Right forelimb (tissue), 1 donor: ENCODE measurements at regions not wholly inside any gene's neighbourhood (a gene's known extent, or its start where the extent isn't known, plus 50 kb on each side); places are given as distances from the start of the nearest gene placed in this dataset.

ENCODE experiments used
- DNase-seq: peaks from one replicate; pipeline ENCODE4 v3.0.0-alpha.2; 2018

- DNase-seq: peak; percentile 58
Observed at GRCh38 chr2:118310681-118311429, 222.6 kb downstream of the INSIG2 start.

DNA sequence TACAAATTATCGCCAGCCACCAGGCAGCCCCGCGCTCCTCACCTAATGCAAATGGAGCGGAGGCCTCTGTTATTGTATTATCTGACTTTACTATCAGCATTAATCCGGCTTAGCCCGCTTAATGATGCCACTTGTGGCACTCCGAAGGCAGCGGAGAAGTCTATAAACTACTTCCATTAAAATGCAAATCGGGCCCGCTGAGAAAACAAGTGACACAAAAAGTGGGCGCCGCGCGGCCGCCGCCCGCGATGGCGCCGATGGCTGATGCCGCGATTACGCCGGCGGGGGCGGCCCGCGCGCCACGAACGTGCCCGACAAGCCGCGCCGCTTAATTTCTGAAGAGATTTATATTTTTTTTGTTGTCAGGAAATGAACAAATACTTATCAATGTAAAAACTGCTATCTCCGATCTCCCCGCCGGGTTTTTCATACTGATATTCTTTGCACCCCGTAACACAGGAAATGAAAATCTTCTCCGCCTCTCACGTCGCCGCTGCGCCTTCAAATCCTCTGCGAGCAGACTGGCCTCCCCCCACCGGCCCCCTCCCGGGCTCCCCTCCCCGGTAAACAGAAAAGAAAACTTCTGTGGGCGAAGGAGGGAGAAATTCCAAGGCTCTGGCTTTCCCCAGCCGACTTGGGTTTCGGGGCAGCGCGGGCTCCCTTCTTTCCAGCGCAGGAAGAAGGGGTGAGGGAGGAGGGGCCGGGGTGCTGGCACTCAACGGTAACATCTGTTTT is 221.8 kb downstream of the INSIG2 start:
- DNase-seq: peak; percentile 87

- DNase-seq: no peak
Observed at GRCh38 chr2:118309257-118309945, 221.1 kb downstream of the INSIG2 start.

GRCh38 chr2:118307864-118308263 is 219.6 kb downstream of the INSIG2 start:
- DNase-seq: no peak

DNA sequence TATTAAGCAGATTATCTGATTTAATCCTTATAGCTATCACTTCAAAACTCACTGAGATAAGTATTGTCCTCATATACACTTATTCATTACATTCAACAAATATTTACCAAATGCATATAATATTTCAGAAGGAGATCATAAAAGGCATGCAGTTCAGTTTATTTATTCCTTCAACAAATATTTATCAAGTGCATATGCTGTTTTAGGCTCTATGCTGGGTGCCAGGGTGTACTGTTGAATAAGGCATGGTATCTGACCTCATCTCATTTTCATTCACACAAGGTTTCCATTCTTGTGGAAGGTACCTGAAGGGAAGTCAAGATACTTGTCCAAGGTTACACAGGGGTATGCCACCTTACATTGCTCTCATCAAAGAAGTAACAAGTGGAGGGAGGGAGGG is 213.0 kb downstream of the INSIG2 start:
- DNase-seq: no peak

DNA sequence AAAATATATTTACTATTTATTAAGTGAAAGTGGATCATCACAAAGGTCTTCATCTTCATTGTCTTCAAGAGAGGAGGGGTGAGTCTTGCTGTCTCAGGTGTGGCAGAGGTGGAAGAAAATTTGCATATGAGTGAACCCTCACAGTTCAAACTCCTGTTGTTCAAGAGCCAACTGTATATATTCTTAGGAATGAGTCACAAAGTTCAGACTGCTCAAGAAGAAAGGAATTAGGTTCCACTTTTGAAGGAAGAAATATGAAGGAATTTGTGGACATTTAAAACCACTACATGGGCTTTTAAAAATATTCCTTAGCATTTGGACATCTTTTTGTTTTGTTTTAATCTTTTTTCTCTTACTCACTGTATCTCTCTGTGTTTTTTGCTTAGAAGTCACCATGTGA is 212.6 kb downstream of the INSIG2 start:
- no peak for DNase-seq

DNA sequence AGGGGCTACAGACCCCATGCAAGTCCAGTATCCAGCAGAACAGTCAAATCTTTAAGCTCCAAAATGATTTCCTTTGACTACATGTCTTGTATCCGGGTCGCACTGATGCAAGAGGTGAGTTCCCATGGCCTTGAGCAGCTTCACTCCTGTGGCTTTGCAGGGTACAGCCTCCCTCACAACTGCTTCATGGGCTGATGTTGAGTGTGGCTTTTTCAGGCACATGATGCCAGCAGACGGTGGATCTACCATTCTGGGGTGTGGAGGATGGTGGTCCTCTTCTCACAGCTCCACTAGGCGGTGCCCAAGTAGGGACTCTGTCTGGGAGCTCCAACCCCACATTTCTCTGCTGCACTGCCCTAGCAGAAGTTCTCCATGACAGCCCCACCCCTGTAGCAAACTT is 208.4 kb downstream of the INSIG2 start:
- no peak for DNase-seq

GRCh38 chr2:118295592-118296390 is 207.5 kb downstream of the INSIG2 start:
- no peak for DNase-seq

GRCh38 chr2:118294063-118294462 is 205.8 kb downstream of the INSIG2 start:
- no peak for DNase-seq

- no peak for DNase-seq
Observed at GRCh38 chr2:118292991-118293390, 204.7 kb downstream of the INSIG2 start.

- DNase-seq: no peak
Observed at GRCh38 chr2:118291251-118291880, 203.1 kb downstream of the INSIG2 start.

DNA sequence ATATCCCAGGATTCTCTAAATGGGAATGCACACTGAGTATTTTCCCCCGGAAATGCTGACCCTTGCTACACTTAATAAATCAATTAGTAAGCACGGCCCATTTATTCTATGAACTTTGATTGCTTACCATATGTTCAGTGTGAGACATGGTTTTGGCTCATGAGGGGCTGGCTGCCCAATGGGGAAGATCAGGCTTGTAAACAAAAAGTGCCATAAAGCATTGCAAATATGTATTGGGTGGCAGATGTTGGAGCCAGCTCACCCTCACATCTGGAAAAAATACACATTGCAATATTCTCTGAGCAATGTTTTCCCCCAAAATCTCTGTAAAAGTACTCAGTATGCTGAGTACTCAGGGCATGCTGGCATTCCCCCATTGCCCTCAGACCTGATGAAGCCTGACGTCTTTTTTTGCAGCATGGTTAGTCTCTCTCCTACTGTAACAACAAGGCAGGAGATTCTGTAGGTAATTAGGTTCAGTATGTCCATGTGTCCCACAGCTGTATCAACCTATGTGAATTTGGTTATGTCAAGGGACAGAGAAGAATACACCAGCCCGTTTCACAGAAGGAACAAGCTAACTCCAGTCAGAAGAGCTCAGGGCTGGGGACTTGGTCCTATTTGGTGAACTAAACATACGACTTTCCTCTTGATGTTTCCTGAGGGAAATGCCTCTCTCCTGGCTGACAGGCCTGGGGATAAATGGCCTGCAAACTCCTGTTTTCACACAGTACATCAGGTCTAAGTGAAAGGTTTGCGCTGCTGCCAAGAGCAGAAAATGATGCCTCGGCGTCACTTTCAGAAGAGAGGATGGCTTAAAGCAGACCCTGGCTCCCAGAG is 202.4 kb downstream of the INSIG2 start:
- no peak for DNase-seq

DNA sequence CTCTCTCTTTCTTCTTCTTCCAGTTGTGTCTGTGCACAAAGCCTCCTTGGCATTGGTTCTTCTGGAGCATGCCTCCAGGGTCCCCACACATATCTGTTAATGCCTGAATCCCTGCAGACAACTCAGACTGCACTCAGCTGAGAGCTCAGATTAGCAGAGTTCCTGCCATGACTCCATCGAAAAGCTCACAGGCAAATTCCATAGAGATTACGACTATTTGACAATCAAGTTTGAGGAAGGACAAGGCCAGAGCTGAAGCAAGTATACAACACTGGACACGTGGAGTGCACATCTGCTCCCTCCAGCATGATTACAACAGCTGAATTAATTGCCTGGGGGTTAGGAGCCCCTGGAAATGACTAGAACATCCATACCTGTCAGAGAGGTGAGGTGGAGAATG is 190.7 kb downstream of the INSIG2 start:
- no peak for DNase-seq

DNA sequence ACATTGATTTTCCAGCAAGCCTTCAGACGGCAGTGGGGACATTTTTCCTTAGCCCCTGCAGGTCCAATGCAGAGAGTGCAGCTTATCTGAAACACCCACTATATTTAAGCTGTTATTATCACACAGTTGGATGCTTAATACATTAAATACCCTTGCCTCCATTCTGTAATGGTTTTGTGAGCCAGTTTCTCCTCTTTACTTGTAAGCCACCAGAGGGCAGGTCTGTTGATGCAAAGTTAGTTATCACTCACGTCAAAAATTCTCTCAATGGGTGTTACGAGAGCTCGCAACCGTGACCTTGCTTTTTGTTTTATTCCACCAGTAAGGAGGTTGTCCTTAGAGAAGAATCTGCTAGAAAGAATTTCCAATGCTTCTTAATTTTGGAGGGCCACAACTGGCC is 189.8 kb downstream of the INSIG2 start:
- no peak for DNase-seq

DNA sequence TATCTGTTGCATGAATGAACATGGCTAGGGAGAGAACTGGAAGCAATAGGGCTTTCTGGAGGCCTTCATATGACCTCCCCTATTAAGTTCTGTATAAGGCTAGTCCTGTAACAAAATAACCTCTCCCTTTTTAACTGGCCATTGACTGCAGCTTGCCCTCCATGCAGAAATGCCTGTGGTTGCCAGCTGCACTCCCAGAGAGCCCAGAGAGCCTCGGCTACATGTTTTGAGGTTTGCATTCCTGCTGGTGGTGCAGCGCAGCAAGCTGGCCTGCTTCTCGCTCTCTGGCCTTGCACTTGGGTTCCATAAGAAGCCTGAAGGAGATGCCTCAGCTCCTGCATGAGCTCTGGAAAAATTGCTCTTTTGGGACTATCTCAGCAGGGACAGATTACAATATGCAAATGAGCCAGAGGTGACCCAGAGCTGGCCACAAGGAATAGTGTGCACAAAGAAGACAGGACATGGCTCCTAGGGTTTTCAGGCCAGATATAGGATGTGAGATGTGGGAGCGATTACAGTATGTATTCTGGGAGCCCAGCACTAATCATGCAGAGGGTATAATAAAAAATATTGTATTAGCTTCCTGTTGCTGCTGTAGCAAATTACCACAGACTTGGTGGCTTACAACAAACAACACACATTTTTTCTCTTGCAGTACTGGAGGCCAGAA is 186.7 kb downstream of the INSIG2 start:
- DNase-seq: no peak

GRCh38 chr2:118272391-118272790 is 184.1 kb downstream of the INSIG2 start:
- DNase-seq: no peak

DNA sequence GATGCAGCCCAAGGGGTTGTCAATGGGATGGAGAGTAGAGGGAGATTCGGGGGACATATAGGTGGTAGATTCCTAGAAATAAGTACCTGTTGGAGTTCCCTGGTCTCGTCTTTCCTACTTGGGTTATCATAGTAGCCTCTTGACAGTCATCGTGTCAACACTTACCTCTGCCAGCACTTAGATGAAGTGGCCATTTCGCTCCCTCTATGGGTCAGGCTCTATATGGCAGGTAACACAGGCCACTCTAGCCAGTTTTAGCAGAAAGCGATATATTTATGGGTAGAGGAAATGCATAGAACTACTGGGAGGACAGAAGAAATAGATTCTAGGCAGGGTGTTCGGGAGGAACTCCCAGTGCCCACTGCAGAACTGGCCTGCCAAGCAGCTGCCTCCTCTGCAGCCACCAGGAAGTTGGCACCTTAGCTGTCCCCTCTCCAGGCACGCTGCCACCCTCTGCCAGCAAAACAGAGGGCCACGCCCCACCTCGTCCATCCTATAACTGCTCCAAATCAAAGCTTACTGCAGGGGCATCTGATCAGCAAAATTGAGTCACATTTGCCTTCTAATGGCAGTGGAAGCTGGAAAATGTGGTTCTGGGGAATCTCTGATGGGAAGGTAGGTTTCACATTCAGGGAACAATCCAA is 181.3 kb downstream of the INSIG2 start:
- DNase-seq: no peak

DNA sequence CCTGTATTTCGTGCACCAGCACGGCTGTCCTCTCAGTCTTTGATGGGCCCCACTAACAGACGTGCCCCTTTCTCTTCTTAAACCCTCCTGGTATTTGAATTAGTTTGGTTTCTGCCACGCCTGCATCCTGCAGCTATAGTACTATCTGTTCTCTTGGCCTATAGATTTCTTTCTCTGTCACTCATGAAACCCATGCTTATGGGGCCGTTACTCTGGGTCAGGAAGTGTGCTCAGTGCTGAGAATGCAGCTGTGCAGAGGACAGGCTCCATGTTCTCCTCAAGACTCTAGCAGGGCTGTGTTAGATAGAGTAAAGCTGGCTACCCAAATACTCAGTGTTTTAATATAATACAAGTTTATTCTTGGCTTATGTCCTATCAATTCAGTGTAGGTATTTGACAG is 180.0 kb downstream of the INSIG2 start:
- DNase-seq: no peak

- DNase-seq: no peak
Observed at GRCh38 chr2:118265873-118266455, 177.7 kb downstream of the INSIG2 start.
